GM18502 (cell line): ENCODE measurements at regions not wholly inside any gene's neighbourhood (a gene's known extent, or its start where the extent isn't known, plus 50 kb on each side); places are given as distances from the start of the nearest gene placed in this dataset.

Experiments used
- ATAC-seq: cut with Tn5 transposase; IDR thresholded peaks from one replicate; pipeline ENCODE4 v1.9.1; 2021; ENCODE audit warnings: mild to moderate bottlenecking; ENCODE audit not compliant: unreplicated experiment, poor library complexity

DNA sequence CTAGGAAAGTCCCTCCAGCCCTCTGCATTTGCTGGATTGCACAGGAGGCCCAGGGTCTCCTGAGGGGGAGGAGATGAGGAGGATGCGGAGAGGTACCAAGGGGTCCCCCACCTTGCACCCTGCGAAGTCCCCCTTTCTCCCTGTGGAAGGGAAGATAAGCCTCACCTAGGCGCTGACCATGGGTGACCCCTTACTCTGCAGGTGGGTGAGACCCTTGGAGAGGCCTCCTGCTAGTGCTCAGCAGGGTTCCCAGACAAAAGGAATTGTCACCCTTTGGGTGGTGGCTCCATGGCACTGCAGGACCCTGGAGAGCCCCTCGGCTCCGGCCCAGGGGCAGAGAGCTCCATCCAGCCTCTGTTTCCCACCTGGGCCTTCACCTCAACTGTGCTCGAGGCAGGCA is 107.0 kb upstream of the RET start:
- ATAC-seq, result no peak

GRCh38 chr10:42970451-42971250 is 106.2 kb upstream of the RET start:
- ATAC-seq, result no peak

GRCh38 chr10:42971251-42971599 is 105.6 kb upstream of the RET start:
- no peak for ATAC-seq

DNA sequence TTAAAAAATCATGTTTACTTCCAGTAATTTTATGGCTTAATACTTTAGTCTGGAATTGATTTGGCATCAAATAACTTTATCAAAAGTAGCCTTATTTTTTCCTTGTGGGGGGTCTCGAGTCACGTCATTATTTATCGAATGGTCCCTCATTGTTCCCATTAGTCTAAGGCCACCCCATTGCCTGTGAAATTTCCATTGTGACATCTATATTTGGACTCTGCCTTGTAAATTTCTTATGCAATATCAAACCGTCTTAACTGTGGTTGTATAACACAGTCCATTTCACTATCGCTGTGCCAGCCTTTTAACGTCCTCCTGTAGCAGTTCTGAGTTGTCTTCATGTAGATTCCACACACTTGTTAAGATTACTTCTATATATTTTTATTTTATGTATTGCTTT is 103.9 kb upstream of the RET start:
- no peak for ATAC-seq

- no peak for ATAC-seq
These were observed 103.5 kb upstream of the RET start for GRCh38 chr10:42973411-42973810.

GRCh38 chr10:42973870-42974692 is 102.8 kb upstream of the RET start:
- no peak for ATAC-seq

GRCh38 chr10:42974693-42975002 is 102.2 kb upstream of the RET start:
- no peak for ATAC-seq

DNA sequence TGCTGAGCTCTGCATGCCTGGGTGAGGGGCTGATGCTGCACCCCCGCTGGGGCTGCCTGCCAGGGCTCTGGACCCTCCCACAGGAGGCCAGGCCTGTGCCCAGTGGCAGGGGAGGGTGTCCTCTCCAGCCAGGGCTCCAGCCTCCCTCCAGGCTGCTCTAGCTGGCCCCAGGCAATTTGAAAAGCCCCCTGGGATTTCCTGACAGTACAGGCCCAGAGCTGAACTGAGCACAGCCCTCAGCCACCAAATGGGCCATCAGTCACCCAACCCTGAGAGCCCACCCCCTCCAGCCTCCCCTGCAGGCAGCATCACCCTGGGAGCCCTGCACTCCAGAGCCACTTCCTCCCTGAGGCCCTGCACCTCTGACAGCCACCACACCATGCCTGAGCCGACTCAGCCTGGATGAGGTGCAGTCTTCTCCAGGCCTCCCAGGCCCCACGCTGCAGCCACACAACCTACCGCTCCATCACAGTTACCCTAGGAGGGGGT is 101.8 kb upstream of the RET start:
- no peak for ATAC-seq

- no peak for ATAC-seq
These were observed 101.1 kb upstream of the RET start for GRCh38 chr10:42975558-42976340.

GRCh38 chr10:42976351-42977031 is 100.4 kb upstream of the RET start:
- no peak for ATAC-seq

DNA sequence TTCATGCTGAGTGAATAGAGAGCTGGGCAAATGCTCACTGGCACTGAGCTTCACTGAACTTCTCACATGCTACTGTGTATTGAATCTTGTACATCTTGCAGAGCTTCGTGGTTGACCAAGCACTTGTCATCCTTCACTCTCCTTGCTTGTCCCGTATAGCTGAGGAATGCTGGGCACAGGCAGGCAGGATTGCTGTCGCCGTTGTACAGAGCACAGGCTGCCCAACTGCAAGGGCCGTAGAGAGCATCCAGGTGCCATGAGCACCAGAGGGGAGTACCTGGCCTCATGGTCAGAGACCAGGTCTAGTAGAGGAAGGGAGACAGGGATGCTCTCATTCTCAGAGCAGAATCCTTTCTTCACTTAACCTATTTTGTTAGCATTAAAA is 99.8 kb upstream of the RET start:
- ATAC-seq, result no peak

GRCh38 chr10:42979181-42979580 is 97.7 kb upstream of the RET start:
- no peak for ATAC-seq

DNA sequence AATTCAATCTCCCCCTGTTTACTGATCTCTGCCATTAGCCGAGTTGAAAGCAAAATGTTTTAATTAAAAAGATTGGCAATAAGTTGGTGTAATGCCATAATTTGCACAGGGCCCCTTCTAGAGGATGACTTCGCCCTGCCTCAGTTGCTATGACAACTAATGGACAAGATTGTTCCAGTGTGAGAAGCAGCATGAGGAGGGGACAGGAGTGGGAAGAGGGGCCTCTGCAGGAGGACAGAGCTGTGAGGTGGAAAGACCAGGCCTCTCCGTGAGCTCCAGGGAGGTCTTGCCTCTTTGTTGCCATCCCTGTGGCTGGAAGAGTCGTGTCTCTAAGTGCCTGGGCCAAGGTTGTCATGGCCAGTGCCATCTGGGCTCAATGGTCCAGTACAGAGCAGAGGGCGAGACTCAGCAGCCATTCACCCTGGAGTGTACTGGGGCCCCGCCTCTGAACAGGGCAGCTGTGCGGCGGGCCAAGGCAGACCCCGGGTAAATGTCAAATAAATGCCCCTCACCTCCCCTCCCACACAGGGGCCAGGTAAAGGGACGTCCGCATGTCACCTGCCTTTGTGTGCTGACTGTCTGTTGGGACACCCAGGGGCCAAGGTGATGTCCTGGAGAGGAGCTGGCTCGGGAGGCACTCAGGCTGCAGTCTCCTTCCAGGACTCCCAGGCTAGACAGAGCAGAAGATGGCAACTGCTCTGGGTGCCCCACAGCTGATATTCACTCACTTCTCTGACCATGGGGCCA is 97.0 kb upstream of the RET start:
- no peak for ATAC-seq

DNA sequence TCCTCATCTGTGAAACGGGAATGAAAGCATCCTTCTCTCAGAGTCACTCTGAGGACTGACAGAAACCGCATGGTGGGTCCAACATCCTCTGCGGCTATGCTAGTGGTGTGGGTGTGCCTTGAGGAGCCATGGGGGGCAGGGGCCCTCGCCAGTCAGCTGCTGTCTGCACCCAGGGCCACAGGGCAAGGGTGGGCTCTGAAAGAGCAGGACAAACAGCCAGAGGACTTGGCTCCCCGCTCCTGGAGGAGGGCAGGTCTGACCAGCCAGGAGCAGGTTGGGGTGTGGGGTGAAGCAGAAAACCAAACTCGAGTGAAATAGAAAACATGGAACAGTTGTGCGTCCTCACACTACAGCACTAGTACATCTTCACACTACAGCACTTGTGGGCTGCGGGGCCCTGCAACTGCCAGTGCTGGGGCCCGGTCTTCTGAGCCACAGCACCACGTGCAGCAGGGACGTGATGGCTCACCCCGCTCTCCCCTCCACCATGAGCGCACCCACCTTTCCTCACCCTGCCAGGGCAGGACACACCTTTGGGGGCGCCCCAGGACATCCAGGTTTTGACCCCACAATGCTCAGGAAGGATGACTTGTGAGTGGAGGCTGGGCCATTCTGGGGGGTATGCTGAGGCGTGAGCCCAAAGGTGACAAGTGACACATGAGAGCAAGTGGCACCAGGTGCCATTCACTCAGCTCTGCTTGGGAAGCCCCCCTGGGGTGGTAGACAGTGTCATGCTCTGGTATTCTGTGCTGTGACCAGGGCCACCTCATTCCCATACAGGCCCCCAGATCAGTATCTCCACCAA is 96.1 kb upstream of the RET start:
- ATAC-seq, result no peak

- no peak for ATAC-seq
These were observed 95.3 kb upstream of the RET start for GRCh38 chr10:42981358-42982236.

GRCh38 chr10:42982891-42983506 is 93.9 kb upstream of the RET start:
- ATAC-seq, result no peak

GRCh38 chr10:42983591-42983990 is 93.3 kb upstream of the RET start:
- no peak for ATAC-seq
